ENCODE measurements at regions not wholly inside any gene's neighbourhood (a gene's known extent, or its start where the extent isn't known, plus 50 kb on each side); places are given as distances from the start of the nearest gene placed in this dataset.

DNA sequence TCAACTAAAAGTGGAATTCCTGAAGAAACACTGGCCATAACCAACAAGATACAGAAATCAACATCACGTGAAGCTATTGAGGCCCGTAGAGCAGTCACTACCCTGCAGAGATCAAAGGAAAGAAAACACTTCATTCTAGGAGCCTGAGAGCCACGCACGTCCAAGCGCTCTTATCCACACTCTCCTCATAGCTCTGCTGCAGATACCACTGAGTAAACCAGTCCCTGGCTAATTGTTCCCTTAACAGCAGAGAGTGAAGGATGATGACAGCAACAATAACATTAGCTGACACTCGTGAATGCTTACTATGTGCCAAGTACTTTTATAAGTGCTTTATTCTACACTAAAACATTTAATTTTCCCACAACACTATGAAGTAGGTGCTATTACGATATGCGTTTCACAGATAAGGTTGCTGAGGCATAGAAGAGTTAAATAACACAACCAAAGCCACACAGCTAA is 271.0 kb upstream of the GADL1 start:
- TF ChIP-seq CTCF (conservative IDR thresholded peaks at IDR 0.05), result no peak
- Mint-ChIP-seq H3K4me1 (peaks cover 14% of the 10 kb centered on the region), H3K36me3 (ENCODE audit: low read depth) (no peaks in the 10 kb centered on the region), H3K9me3 (no peaks in the 10 kb centered on the region), H3K27me3 (ENCODE audit: low read depth) (no peaks in the 10 kb centered on the region), H3K27ac (ENCODE audit: unreplicated experiment) (no peak overlapping the region), H3K4me3 (no peak overlapping the region)
- no peak for DNase-seq (ENCODE audit: low read depth, low spot score)

- Mint-ChIP-seq H3K36me3 (ENCODE audit: low read depth) (no peaks in the 10 kb centered on the region), H3K27me3 (ENCODE audit: low read depth) (no peaks in the 10 kb centered on the region), H3K4me3 (no peak overlapping the region), H3K4me1 (peaks cover 14% of the 10 kb centered on the region), H3K27ac (ENCODE audit: unreplicated experiment) (no peak overlapping the region), H3K9me3 (no peaks in the 10 kb centered on the region)
- no peak for DNase-seq (ENCODE audit: low read depth, low spot score)
- TF ChIP-seq CTCF (conservative IDR thresholded peaks at IDR 0.05), result no peak
These were observed 271.9 kb upstream of the GADL1 start for GRCh38 chr3:31166249-31166885.

DNA sequence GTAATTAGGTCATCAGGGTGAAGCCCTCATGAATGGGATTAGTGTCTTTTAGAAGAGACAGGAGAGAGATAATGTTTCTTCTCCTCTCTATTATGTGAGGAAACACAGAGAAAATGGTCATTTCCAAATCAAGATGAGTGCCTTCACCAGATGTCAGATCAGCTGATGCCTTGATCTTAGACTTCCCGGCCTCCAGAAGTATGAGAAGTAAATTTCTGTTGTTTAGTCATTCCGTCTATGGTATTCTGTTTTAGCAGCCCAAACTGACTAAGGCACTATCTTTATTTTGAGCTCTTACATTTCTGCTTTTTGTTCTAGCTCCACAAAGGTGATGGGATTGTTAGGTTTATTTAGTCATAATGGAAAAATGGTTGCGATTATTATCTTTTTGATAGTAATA is 273.2 kb upstream of the GADL1 start:
- Mint-ChIP-seq H3K27me3 (ENCODE audit: low read depth) (no peaks in the 10 kb centered on the region), H3K27ac (ENCODE audit: unreplicated experiment) (no peak overlapping the region), H3K4me1 (peaks cover 14% of the 10 kb centered on the region), H3K4me3 (no peak overlapping the region), H3K9me3 (no peaks in the 10 kb centered on the region), H3K36me3 (ENCODE audit: low read depth) (no peaks in the 10 kb centered on the region)
- TF ChIP-seq CTCF (conservative IDR thresholded peaks at IDR 0.05), result no peak
- no peak for DNase-seq (ENCODE audit: low read depth, low spot score)

DNA sequence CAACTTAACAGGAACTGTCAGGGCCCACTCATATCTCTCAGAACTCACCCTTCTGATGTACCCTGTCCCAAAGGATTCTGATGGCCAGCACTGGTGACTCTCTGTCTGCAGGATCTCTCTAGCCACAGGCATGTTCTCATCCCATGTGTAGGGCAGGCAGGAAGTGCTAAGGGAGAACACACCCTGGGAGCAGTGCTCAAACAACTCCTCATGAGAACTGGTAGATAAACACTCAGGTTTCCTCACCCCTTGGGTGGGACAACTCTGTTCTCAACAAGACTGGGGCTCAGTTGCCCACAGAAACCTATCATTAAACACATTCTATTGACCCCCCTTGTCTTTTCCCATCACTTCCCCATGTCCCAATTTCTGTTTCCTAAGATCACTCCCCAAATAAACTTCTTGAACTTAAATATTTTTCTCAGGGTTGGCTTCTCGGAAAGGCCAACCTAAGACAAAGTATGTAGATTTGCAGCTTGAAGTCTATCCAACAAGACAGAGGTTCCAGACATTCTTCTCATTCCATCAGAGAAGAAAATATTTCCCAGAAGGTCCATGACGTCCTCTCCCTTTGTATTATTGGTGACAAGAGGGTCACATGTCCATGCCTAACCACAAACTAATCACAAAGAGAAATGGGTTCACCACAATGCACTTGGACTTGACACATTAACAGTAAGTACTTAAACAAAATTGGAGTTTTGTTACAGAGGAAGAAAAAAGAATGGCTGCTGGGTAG is 276.6 kb upstream of the GADL1 start:
- Mint-ChIP-seq H3K27ac (ENCODE audit: unreplicated experiment) (no peak overlapping the region), H3K4me3 (no peak overlapping the region), H3K4me1 (peaks cover 4% of the 10 kb centered on the region), H3K36me3 (ENCODE audit: low read depth) (no peaks in the 10 kb centered on the region), H3K27me3 (ENCODE audit: low read depth) (no peaks in the 10 kb centered on the region), H3K9me3 (peaks cover 2% of the 10 kb centered on the region)
- no peak for DNase-seq (ENCODE audit: low read depth, low spot score)
- TF ChIP-seq CTCF (conservative IDR thresholded peaks at IDR 0.05), result no peak

DNA sequence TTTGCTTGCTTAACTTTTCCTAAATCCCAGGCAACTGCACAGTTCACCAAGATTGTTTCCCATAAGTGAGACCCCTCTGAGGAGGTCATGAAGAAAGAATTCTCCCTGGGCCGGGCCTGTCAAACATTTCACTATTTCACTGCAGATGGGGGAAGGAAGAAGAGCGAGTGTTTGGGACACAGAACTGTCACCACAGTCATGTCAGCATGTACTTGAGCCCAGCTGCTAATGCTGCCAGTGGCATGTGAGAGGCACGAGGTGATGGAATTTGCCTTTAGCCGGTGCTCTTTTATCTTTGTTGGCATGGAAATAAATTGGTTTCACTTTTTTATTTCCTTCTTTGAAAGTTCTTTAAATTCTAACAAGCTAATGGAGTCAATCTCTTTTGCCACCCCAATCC is 277.9 kb upstream of the GADL1 start:
- no peak for DNase-seq (ENCODE audit: low read depth, low spot score)
- Mint-ChIP-seq H3K4me3 (no peak overlapping the region), H3K9me3 (peaks cover 2% of the 10 kb centered on the region), H3K27ac (ENCODE audit: unreplicated experiment) (no peak overlapping the region), H3K4me1 (no peaks in the 10 kb centered on the region), H3K36me3 (ENCODE audit: low read depth) (no peaks in the 10 kb centered on the region), H3K27me3 (ENCODE audit: low read depth) (no peaks in the 10 kb centered on the region)
- no peak for TF ChIP-seq CTCF (conservative IDR thresholded peaks at IDR 0.05)

All from neural crest cell (in vitro differentiated cells).